ENCODE measurements at regions not wholly inside any gene's neighbourhood (a gene's known extent, or its start where the extent isn't known, plus 50 kb on each side); places are given as distances from the start of the nearest gene placed in this dataset.
A peak's percentile ranks its signal among the peaks of the same experiment; 100 is the strongest.

GRCh38 chr5:3843706-3844105, 248.1 kb downstream of the IRX1 start:
- TF ChIP-seq Cebpa-rat (IDR thresholded peaks at IDR 0.05) = no peak
- Histone ChIP-seq H4K20me1 (no peaks in the 10 kb centered on the region), H3K4me1 (peaks cover 0 to 20% (median 8%) of the 10 kb centered on the region in 10 experiments; a peak in 8 of 20 replicates), H3K4me2 (no peak overlapping the region), H3K36me3 (peaks cover 0 to 15% (median 0%) of the 10 kb centered on the region in 11 experiments; a peak in 2 of 22 replicates), H3K27me3 (no peaks in the 10 kb centered on the region), H3K27ac (no peak overlapping the region), H3K9ac (no peak overlapping the region), H3K4me3 (no peak overlapping the region), H3K9me3 (replicated peaks in 1 of 11) (peaks cover 33 to 60% (median 51%) of the 10 kb centered on the region in 11 experiments)

DNA sequence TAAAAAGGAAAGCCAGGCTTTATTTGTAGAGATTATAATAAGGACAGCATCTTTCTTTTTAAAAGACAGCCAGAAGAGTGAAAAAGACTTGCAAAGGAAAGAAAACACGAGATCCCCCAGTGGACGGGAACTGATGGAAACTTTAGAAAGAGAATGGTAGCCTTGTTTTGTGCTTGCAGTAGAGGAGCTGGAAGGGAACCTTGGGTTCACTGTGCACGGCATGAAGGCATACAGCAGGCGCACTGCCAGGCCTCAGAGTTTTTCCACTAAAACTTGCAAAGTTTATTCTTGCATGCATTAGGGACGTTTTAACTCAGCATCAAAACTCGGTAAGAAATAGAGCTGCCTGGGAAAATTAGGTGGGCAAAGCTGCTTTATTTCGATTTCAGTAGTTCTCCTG, 248.6 kb downstream of the IRX1 start:
- Histone ChIP-seq H3K4me2 (no peak overlapping the region), H3K36me3 (peaks cover 0 to 15% (median 0%) of the 10 kb centered on the region in 11 experiments; a peak in 2 of 22 replicates), H3K4me3 (no peak overlapping the region), H3K9me3 (replicated peaks in 1 of 11) (peaks cover 33 to 60% (median 51%) of the 10 kb centered on the region in 11 experiments), H3K27me3 (no peaks in the 10 kb centered on the region), H3K9ac (no peak overlapping the region), H4K20me1 (no peaks in the 10 kb centered on the region), H3K27ac (no peak overlapping the region), H3K4me1 (peaks cover 0 to 15% (median 6%) of the 10 kb centered on the region in 10 experiments; a peak in 8 of 20 replicates)
- no peak for TF ChIP-seq Cebpa-rat (IDR thresholded peaks at IDR 0.05)

DNA sequence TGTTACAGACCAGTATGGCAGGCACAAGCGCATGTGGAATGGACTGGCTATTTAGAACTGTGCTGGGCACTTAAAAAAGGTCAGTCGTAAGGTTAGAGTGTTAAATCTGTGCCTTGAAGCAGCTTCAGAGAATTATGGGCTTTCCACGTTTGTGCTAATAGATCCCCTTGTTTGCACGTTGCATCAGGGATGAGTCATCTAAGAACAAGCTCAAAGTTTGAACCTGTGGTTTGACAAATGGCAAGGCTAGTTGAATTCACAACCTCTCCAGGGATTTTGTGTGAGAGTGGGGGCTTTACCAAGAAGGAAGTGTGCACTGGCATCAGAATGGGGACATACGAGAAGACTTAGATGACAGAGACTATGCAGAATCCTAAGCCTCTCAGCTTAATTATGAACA, 249.6 kb downstream of the IRX1 start:
- H4K20me1 ChIP-seq = no peaks in the 10 kb centered on the region
- H3K9ac ChIP-seq = no peak overlapping the region
- no peak for TF ChIP-seq Cebpa-rat (IDR thresholded peaks at IDR 0.05)
- peaks cover 0 to 6% (median 0%) of the 10 kb centered on the region in 10 experiments; a peak in 4 of 20 replicates for H3K4me1 ChIP-seq
- peaks cover 0 to 15% (median 0%) of the 10 kb centered on the region in 11 experiments; a peak in 2 of 22 replicates for H3K36me3 ChIP-seq
- H3K9me3 ChIP-seq (replicated peaks in 1 of 11) = peaks cover 33 to 60% (median 51%) of the 10 kb centered on the region in 11 experiments
- H3K27me3 ChIP-seq = no peaks in the 10 kb centered on the region
- no peak overlapping the region for H3K27ac ChIP-seq
- peak overlapping the region in 1 of 10 experiments; percentile 3; a peak in 2 of 20 replicates for H3K4me3 ChIP-seq
- H3K4me2 ChIP-seq = 0 out of 22 replicates have a peak overlapping the region, but pooled peaks of 1 of the 11 experiments have one; percentile 7

GRCh38 chr5:3852161-3852916, 256.7 kb downstream of the IRX1 start:
- no peak for TF ChIP-seq Cebpa-rat (IDR thresholded peaks at IDR 0.05)
- Histone ChIP-seq H3K27me3 (no peaks in the 10 kb centered on the region), H3K4me3 (no peak overlapping the region)

DNA sequence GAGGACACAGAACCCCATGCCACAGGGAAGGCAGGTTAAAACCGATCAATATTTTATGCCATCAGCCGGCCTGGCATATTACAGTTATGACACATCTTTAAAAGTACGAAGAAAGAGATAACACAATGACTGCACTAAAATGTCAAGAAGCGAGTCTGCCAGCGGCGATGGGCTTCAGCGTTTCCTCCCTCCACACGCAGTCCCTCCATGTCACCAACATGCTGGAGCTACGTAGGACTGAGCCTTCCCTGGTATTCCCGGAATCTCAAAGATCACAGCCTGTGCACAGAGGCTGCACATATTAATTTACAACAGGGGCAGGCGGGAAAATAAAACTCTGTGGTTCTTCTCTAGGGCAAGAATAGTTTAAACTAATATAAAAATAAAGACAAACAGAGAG, 257.7 kb downstream of the IRX1 start:
- Histone ChIP-seq H3K27ac (no peak overlapping the region), H3K9me3 (replicated peaks in 1 of 11) (peaks cover 0 to 4% (median 0%) of the 10 kb centered on the region in 11 experiments; a peak in 2 of 22 replicates)
- TF ChIP-seq Cebpa-rat (IDR thresholded peaks at IDR 0.05) = no peak

More at GRCh38 chr5:3852161-3852916, 256.7 kb downstream of the IRX1 start:
- Histone ChIP-seq H3K27ac (no peak overlapping the region), H3K9ac (no peak overlapping the region), H3K9me3 (replicated peaks in 1 of 11) (peaks cover 0 to 8% (median 5%) of the 10 kb centered on the region in 11 experiments; a peak in 12 of 22 replicates), H4K20me1 (no peaks in the 10 kb centered on the region), H3K36me3 (no peaks in the 10 kb centered on the region), H3K4me1 (peaks cover 0 to 17% (median 5%) of the 10 kb centered on the region in 10 experiments; a peak in 16 of 20 replicates), H3K4me2 (peak overlapping the region in 1 of 11 experiments; percentile 3; a peak in 1 of 22 replicates)

GRCh38 chr5:3854188-3854821, 258.7 kb downstream of the IRX1 start:
- no peak for TF ChIP-seq Cebpa-rat (IDR thresholded peaks at IDR 0.05)
- Histone ChIP-seq H3K27ac (no peak overlapping the region), H3K9ac (no peak overlapping the region), H4K20me1 (no peaks in the 10 kb centered on the region), H3K36me3 (no peaks in the 10 kb centered on the region), H3K9me3 (replicated peaks in 1 of 11) (peaks cover 0 to 4% (median 0%) of the 10 kb centered on the region in 11 experiments; a peak in 4 of 22 replicates), H3K4me3 (no peak overlapping the region), H3K27me3 (no peaks in the 10 kb centered on the region), H3K4me1 (peaks cover 8 to 37% (median 24%) of the 10 kb centered on the region in 10 experiments; a peak in 19 of 20 replicates), H3K4me2 (no peak overlapping the region)

More for the DNA sequence above, 257.7 kb downstream of the IRX1 start:
- H3K36me3 ChIP-seq = no peaks in the 10 kb centered on the region
- H3K4me1 ChIP-seq = peaks cover 6 to 27% (median 15%) of the 10 kb centered on the region in 10 experiments; a peak in 19 of 20 replicates
- H3K27me3 ChIP-seq = no peaks in the 10 kb centered on the region
- H4K20me1 ChIP-seq = no peaks in the 10 kb centered on the region
- H3K4me3 ChIP-seq = no peak overlapping the region
- H3K9ac ChIP-seq = no peak overlapping the region
- no peak overlapping the region for H3K4me2 ChIP-seq

- peaks cover 0 to 6% (median 0%) of the 10 kb centered on the region in 11 experiments; a peak in 1 of 22 replicates for H3K36me3 ChIP-seq
- no peaks in the 10 kb centered on the region for H4K20me1 ChIP-seq
- H3K9me3 ChIP-seq (replicated peaks in 1 of 11) = peaks cover 0 to 16% (median 10%) of the 10 kb centered on the region in 11 experiments; a peak in 10 of 22 replicates
- H3K27ac ChIP-seq = no peak overlapping the region
- H3K4me3 ChIP-seq = no peak overlapping the region
- no peaks in the 10 kb centered on the region for H3K27me3 ChIP-seq
- H3K9ac ChIP-seq = no peak overlapping the region
- H3K4me2 ChIP-seq = peak overlapping the region in 2 of 11 experiments; percentile 6 to 23; a peak in 1 of 22 replicates
- peaks cover 8 to 52% (median 34%) of the 10 kb centered on the region in 10 experiments; a peak in 19 of 20 replicates for H3K4me1 ChIP-seq
- TF ChIP-seq Cebpa-rat (IDR thresholded peaks at IDR 0.05) = no peak
Observed at GRCh38 chr5:3856036-3856435, 260.4 kb downstream of the IRX1 start.

GRCh38 chr5:3858524-3858923, 262.9 kb downstream of the IRX1 start:
- H3K27me3 ChIP-seq = no peaks in the 10 kb centered on the region
- H3K27ac ChIP-seq = peak overlapping the region in 7 of 11 experiments; percentile 52 to 84 (median 79); a peak in 12 of 22 replicates

More at GRCh38 chr5:3858524-3858923, 262.9 kb downstream of the IRX1 start:
- peak overlapping the region in 6 of 11 experiments; percentile 21 to 77 (median 70); a peak in 10 of 22 replicates for H3K9ac ChIP-seq
- peak overlapping the region; percentile 15 to 86 (median 78); a peak in 21 of 22 replicates for H3K4me2 ChIP-seq
- H4K20me1 ChIP-seq = no peaks in the 10 kb centered on the region
- H3K9me3 ChIP-seq (replicated peaks in 1 of 11) = peaks cover 14 to 40% (median 31%) of the 10 kb centered on the region in 11 experiments
- peak overlapping the region in 3 of 10 experiments; percentile 13 to 39 (median 14); a peak in 4 of 20 replicates for H3K4me3 ChIP-seq
- peaks cover 8 to 53% (median 34%) of the 10 kb centered on the region in 10 experiments; a peak in 19 of 20 replicates for H3K4me1 ChIP-seq
- TF ChIP-seq Cebpa-rat (IDR thresholded peaks at IDR 0.05) = no peak
- H3K36me3 ChIP-seq = peaks cover 0 to 10% (median 0%) of the 10 kb centered on the region in 11 experiments; a peak in 2 of 22 replicates

All from BLaER1 treated with 17β-estradiol and CSF1 and Interleukin-3, amounts not matched to agents 10 nM and 100 nM (cell line).